GM12878 (cell line): ENCODE measurements at regions not wholly inside any gene's neighbourhood (a gene's known extent, or its start where the extent isn't known, plus 50 kb on each side); places are given as distances from the start of the nearest gene placed in this dataset.

ENCODE experiments used
- JUNB ChIP-seq: IDR thresholded peaks from 2 replicates; pipeline ENCODE4 v1.6.1; 2016; ENCODE audit warnings: antibody characterized with exemption, mild to moderate bottlenecking
- MYC ChIP-seq: IDR thresholded peaks from 2 replicates; pipeline ENCODE4 v1.6.1; 2011; ENCODE audit warnings: mild to moderate bottlenecking, low read length, moderate library complexity, inconsistent platforms; ENCODE audit not compliant: insufficient read depth, insufficient replicate concordance, insufficient read length, severe bottlenecking
- POLR2A ChIP-seq: IDR thresholded peaks from 2 replicates; pipeline ENCODE4 v1.6.1; 2011; ENCODE audit warnings: low read depth, mild to moderate bottlenecking, low read length
- POLR2AphosphoS5 ChIP-seq: IDR thresholded peaks from 2 replicates; pipeline ENCODE4 v1.6.1; 2011; ENCODE audit warnings: mild to moderate bottlenecking, low read length, inconsistent platforms
- RAD21 ChIP-seq: IDR thresholded peaks from 2 replicates; pipeline ENCODE4 v1.6.1; 2011; ENCODE audit warnings: mild to moderate bottlenecking, low read depth, low read length, moderate library complexity; ENCODE audit not compliant: insufficient read depth
- SUZ12 ChIP-seq: fragments of 200-600 bp; sonication (generic); IDR thresholded peaks from one replicate; pipeline ENCODE4 v1.6.1; 2018; ENCODE audit warnings: antibody characterized with exemption, mild to moderate bottlenecking; ENCODE audit not compliant: unreplicated experiment
- TF ChIP-seq, protein P1 (sequence below), 3 experiments: IDR thresholded peaks in 2 of 3; conservative IDR thresholded peaks in 1 of 3; 2 replicates each; pipeline ENCODE4 v1.5.1; 2011; ENCODE audit warnings: low read depth in 3 of 3, low read length in 3 of 3, mild to moderate bottlenecking in 3 of 3, control low read depth in 2 of 3, moderate library complexity in 2 of 3, inconsistent platforms in 1 of 3, mixed read lengths in 1 of 3; ENCODE audit not compliant: control insufficient read depth in 2 of 3, insufficient read depth in 1 of 3; ENCODE audit errors: extremely low read depth in 1 of 3

DNA sequence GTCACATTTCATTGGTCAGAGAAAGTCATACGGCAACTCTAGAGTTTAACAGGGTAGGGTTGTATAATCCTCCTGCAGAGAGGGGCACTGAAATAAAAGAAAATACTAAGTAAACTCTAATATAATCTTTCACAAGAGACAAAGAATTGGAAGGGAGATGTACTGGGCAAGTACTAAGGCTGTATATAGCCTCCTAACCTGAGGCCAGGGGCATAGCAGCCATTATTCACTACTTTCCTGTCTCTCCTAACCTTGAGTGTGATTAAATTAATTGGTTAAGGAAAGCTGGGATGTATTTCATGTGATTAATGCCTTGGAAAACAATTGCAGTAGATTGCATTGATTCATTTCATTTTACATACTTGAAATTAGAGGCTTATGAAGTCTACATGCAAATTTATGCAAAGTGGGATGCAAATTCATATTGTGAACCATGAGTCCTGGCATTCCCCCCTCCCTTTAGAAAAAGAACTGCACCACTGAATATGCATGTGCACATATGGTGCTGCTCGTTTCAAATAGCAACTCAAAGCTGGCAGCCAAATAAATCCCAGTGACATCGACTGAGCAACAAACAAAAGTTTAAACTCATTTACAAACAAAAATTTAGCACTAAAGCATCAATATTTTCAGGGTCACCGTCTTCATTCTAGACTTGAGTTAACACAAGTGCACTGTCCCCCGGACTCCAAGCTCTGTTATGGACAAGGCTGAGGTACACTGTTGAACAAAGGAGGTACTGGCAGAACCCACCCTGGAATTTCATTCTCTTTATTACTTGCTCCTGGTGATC lies 70.0 kb downstream of the DMAC1 start:
- TF ChIP-seq POLR2A (no peak), RAD21 (no peak), POLR2AphosphoS5 (no peak), JUNB (no peak), MYC (no peak), SUZ12 (no peak)
- TF ChIP-seq, protein P1, sequence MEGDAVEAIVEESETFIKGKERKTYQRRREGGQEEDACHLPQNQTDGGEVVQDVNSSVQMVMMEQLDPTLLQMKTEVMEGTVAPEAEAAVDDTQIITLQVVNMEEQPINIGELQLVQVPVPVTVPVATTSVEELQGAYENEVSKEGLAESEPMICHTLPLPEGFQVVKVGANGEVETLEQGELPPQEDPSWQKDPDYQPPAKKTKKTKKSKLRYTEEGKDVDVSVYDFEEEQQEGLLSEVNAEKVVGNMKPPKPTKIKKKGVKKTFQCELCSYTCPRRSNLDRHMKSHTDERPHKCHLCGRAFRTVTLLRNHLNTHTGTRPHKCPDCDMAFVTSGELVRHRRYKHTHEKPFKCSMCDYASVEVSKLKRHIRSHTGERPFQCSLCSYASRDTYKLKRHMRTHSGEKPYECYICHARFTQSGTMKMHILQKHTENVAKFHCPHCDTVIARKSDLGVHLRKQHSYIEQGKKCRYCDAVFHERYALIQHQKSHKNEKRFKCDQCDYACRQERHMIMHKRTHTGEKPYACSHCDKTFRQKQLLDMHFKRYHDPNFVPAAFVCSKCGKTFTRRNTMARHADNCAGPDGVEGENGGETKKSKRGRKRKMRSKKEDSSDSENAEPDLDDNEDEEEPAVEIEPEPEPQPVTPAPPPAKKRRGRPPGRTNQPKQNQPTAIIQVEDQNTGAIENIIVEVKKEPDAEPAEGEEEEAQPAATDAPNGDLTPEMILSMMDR (IDR thresholded peaks at IDR 0.05 in 2 of 3, conservative IDR thresholded peaks at IDR 0.05 in 1 of 3; ENCODE audit: control insufficient read depth in 2 of 3, extremely low read depth in 1 of 3, insufficient read depth in 1 of 3, low read depth in 3 of 3, low read length in 3 of 3) = no peak
